ENCODE measurements at regions not wholly inside any gene's neighbourhood (a gene's known extent, or its start where the extent isn't known, plus 50 kb on each side); places are given as distances from the start of the nearest gene placed in this dataset.
"Not testable (repeated sequence)": the region's sequence is repeated elsewhere in the genome, so short reads cannot be mapped to it uniquely, and the experiment has no call there.

DNA sequence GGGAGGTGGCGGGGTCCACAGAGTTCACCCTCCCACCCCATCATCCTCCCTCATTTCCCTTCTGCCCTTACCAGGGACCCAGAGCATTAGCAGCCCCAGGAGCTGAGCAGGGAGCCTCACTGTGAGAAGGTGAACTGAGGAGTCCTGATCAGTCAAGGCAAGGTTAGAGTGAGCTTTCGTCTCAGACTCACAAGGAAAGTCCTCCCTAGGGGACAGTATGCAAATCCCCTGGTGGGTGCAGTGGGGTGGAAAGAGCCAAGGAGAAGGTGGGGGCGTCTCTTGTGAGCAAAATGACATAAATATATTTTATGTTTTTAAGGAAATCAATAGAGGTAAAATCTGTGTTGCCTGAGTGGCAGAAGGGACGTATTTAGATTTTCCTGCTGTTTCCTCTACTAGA, 329.1 kb downstream of the RPIA start:
- not testable (repeated sequence) for H3K36me3 Mint-ChIP-seq; H3K4me3 Mint-ChIP-seq; H3K4me1 Mint-ChIP-seq (ENCODE audit: low read depth); H3K9me3 Mint-ChIP-seq (ENCODE audit: low read depth); H3K27me3 Mint-ChIP-seq; H3K27ac Mint-ChIP-seq

- not testable (repeated sequence) for H3K4me3 Mint-ChIP-seq; H3K27ac Mint-ChIP-seq; H3K27me3 Mint-ChIP-seq; H3K36me3 Mint-ChIP-seq; H3K4me1 Mint-ChIP-seq (ENCODE audit: low read depth); H3K9me3 Mint-ChIP-seq (ENCODE audit: low read depth)
Observed at GRCh38 chr2:89026296-89026695, 334.8 kb downstream of the RPIA start.

- H3K27me3 Mint-ChIP-seq; H3K9me3 Mint-ChIP-seq (ENCODE audit: low read depth); H3K4me1 Mint-ChIP-seq (ENCODE audit: low read depth); H3K27ac Mint-ChIP-seq; H3K4me3 Mint-ChIP-seq; H3K36me3 Mint-ChIP-seq: not testable (repeated sequence)
Observed at GRCh38 chr2:89027115-89027514, 335.6 kb downstream of the RPIA start.

- H3K27ac Mint-ChIP-seq; H3K4me3 Mint-ChIP-seq; H3K4me1 Mint-ChIP-seq (ENCODE audit: low read depth); H3K9me3 Mint-ChIP-seq (ENCODE audit: low read depth); H3K27me3 Mint-ChIP-seq; H3K36me3 Mint-ChIP-seq: not testable (repeated sequence)
Observed at GRCh38 chr2:89027536-89027935, 336.1 kb downstream of the RPIA start.

- not testable (repeated sequence) for H3K9me3 Mint-ChIP-seq (ENCODE audit: low read depth); H3K4me3 Mint-ChIP-seq; H3K27ac Mint-ChIP-seq; H3K4me1 Mint-ChIP-seq (ENCODE audit: low read depth); H3K27me3 Mint-ChIP-seq; H3K36me3 Mint-ChIP-seq
Observed at GRCh38 chr2:89029257-89029656, 337.8 kb downstream of the RPIA start.

DNA sequence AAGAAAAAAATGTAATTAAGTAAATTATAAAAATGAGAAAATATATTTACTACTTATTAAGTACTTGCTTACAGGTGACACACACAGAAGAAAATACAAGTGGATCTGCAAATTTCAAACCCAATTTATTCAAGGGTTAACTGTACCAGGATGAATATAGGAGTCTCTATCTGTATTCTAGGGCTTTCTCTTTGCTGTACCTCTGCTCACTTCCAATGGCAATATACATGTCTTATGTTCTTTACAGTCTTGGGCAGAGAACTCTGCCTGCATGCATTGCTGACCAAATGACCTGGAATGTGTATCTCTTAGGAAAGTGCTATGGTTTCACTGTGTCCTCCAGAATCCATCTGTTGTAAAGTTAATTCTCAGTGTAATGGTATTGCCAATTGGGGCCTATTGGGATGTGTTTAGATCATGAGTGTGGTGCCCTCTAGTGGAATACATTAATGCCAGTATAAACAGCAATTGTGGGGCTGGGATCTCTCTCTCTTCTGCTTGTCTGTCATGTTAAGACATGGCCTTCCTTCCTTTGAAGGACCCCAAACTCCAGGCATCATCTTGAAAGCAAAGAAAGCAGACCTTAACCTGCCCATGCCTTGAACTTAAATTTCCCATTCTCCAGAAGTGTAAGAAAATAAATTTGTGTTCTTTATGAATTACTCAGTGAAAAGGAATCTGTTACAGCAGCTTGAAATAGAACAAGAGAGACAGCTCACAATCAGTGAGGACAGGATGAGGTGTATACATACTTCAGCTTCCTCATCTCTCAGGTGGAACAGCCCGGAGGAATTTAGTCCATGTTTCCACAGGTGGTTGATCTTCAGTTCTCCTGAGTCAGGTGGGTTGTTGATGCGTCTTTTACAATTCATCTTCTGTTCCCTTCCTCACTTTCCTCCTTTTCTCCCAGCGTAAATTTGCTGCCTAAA, 356.9 kb downstream of the RPIA start:
- H3K36me3 Mint-ChIP-seq; H3K27ac Mint-ChIP-seq; H3K4me1 Mint-ChIP-seq (ENCODE audit: low read depth); H3K4me3 Mint-ChIP-seq; H3K27me3 Mint-ChIP-seq; H3K9me3 Mint-ChIP-seq (ENCODE audit: low read depth): not testable (repeated sequence)

DNA sequence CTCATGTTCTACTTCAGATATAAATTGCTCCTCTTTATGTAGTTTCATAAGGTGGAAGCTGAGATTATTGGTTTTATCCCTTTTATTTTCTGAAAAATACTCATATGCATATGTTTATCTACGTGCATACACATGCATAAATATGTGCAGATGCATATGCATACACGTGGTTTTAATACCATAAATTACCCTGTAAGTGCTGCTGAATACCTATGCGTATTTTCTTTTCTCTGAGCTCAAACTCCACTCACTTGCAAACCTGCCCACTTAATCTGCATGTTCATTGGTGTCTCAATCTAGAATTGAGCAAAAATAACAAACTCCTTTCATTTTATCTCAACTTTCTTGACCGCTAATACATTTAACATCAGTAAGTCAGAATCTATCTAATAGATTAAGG, 367.1 kb downstream of the RPIA start:
- H3K36me3 Mint-ChIP-seq; H3K4me1 Mint-ChIP-seq (ENCODE audit: low read depth); H3K27me3 Mint-ChIP-seq; H3K27ac Mint-ChIP-seq; H3K9me3 Mint-ChIP-seq (ENCODE audit: low read depth); H3K4me3 Mint-ChIP-seq: not testable (repeated sequence)

DNA sequence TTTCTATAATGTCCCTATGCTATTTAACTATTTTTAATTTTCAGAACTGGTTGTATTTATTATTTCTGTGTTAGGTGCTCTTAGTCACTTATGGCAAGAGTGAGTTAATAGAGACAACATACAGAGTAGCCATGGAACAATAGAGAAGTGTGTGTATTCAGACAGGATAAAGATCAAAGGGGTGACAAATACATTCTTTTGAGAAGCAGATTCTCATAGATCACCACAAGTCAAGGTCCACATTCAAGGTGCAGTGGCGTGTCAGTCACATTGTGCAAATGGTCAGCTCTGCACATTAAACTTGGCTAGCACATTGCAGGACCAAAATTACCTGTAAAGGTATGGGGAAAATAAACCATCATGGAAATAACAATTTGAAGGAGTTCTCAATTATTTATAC, 369.7 kb downstream of the RPIA start:
- H3K4me1 Mint-ChIP-seq (ENCODE audit: low read depth); H3K9me3 Mint-ChIP-seq (ENCODE audit: low read depth); H3K4me3 Mint-ChIP-seq; H3K27ac Mint-ChIP-seq; H3K27me3 Mint-ChIP-seq; H3K36me3 Mint-ChIP-seq: not testable (repeated sequence)

- H3K27me3 Mint-ChIP-seq; H3K36me3 Mint-ChIP-seq; H3K9me3 Mint-ChIP-seq (ENCODE audit: low read depth); H3K27ac Mint-ChIP-seq; H3K4me3 Mint-ChIP-seq; H3K4me1 Mint-ChIP-seq (ENCODE audit: low read depth): not testable (repeated sequence)
Observed at GRCh38 chr2:89076771-89077170, 385.3 kb downstream of the RPIA start.

DNA sequence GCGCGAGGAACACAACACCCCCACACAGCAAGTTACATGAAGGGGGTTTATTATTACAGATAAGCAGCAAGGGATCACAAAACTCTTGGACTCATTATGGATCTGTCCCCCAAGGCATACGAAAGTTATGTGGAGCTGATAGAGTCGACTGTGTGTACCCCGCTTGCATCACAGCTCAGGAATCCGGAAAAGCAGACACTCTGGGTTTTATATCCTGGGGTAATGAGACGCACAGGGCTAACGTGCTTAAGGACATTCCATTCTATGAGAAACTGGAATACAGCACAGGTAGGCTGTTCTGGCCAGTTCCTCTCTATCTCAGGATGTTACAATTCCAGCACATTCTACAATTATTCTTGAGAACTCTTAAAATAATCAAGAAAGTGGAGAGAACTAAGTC, 401.4 kb downstream of the RPIA start:
- H3K4me1 Mint-ChIP-seq (ENCODE audit: low read depth); H3K27me3 Mint-ChIP-seq; H3K36me3 Mint-ChIP-seq; H3K9me3 Mint-ChIP-seq (ENCODE audit: low read depth); H3K27ac Mint-ChIP-seq; H3K4me3 Mint-ChIP-seq: not testable (repeated sequence)

DNA sequence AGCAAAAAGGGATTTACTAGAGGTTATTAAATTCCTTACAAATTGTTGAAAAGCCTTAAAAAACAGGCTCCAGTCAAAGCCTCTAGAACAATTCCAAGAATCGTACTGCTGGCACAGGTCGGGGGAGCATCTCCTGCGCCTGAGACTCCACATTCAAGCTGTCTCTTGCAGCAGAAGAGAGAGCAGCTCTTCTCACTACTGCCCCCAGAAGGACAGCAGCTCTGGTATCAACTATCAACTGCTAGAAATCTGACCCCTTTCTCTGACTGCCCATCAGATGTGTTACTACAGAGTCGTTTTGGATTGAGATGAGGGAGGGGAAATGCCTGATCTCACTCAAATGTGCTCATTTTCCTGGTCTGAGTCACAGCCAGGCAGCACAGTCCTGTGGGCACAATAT, 403.6 kb downstream of the RPIA start:
- H3K27me3 Mint-ChIP-seq; H3K9me3 Mint-ChIP-seq (ENCODE audit: low read depth); H3K4me3 Mint-ChIP-seq; H3K27ac Mint-ChIP-seq; H3K4me1 Mint-ChIP-seq (ENCODE audit: low read depth); H3K36me3 Mint-ChIP-seq: not testable (repeated sequence)

DNA sequence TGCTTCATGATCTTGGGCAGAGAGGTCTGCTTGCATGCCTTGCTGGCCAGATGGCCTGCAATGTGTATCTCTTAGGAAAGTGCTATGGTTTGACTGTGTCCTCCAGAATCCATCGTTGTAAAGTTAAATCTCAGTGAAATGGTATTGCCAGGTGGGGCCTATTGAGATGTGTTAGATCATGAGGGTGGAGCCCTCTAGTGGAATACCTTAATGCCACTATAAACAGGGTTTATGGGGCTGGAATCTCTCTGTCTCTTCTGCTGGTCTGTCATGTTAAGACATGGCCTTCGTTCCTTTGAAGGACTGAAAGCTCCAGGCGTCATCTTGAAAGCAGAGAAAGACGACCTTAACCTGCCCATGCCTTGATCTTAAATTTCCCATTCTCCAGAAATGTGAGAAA, 411.1 kb downstream of the RPIA start:
- H3K27ac Mint-ChIP-seq; H3K36me3 Mint-ChIP-seq; H3K27me3 Mint-ChIP-seq; H3K4me1 Mint-ChIP-seq (ENCODE audit: low read depth); H3K9me3 Mint-ChIP-seq (ENCODE audit: low read depth); H3K4me3 Mint-ChIP-seq: not testable (repeated sequence)

DNA sequence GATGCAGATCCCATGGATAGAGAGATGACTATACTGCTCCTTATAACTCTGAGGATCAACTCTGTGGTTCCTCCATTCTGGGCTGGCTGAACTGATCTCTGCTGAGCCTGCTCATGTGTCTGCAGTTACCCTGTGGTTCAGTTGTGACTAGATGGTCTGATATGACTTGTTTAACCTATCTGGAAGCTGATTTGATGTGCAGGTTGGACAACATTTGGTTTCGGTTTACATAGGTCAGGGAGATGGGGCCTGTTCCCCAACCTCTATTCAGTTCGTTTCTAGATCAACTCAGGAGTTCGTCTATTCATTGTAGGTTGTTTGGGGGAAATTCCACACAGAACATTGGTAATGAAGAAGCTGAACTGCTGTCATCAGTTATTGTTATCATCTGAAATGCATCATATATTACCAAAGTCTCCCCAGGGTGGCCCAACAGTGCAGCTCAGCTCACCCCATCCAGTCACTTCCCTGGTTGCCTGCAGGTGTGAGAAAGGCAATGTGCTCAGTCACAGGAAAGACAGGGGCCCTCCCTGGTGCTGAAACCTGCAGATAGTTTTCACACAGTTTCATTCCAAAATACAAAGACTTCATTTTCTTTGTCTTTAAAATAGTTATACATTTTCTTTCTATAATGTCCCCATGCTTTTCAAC, 415.0 kb downstream of the RPIA start:
- not testable (repeated sequence) for H3K27ac Mint-ChIP-seq; H3K36me3 Mint-ChIP-seq; H3K9me3 Mint-ChIP-seq (ENCODE audit: low read depth); H3K4me1 Mint-ChIP-seq (ENCODE audit: low read depth); H3K27me3 Mint-ChIP-seq; H3K4me3 Mint-ChIP-seq

GRCh38 chr2:89112434-89112833, 421.0 kb downstream of the RPIA start:
- not testable (repeated sequence) for H3K4me1 Mint-ChIP-seq (ENCODE audit: low read depth); H3K9me3 Mint-ChIP-seq (ENCODE audit: low read depth); H3K4me3 Mint-ChIP-seq; H3K36me3 Mint-ChIP-seq; H3K27ac Mint-ChIP-seq; H3K27me3 Mint-ChIP-seq

- not testable (repeated sequence) for H3K4me1 Mint-ChIP-seq (ENCODE audit: low read depth); H3K36me3 Mint-ChIP-seq; H3K4me3 Mint-ChIP-seq; H3K27me3 Mint-ChIP-seq; H3K9me3 Mint-ChIP-seq (ENCODE audit: low read depth); H3K27ac Mint-ChIP-seq
Observed at GRCh38 chr2:89113286-89113685, 421.8 kb downstream of the RPIA start.

DNA sequence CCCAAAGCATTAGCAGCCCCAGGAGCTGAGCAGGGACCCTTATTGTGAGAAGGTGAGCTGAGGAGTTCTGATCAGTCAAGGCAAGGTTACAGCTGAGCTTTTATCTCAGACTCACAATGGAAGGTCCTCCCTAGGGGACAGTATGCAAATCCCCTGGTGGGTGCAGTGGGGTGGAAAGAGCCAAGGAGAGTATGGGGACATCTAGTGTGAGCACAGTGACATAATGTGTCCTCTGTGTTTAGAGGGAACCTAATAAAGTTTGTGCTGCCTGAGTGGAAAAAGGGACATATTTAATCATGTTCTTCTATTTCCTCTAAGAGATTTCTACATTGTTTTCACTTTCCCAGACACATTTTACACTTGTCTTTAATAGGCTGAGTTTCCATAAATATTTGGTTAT, 438.0 kb downstream of the RPIA start:
- H3K27ac Mint-ChIP-seq; H3K4me3 Mint-ChIP-seq; H3K4me1 Mint-ChIP-seq (ENCODE audit: low read depth); H3K9me3 Mint-ChIP-seq (ENCODE audit: low read depth); H3K27me3 Mint-ChIP-seq; H3K36me3 Mint-ChIP-seq: not testable (repeated sequence)

Data from activated naive CD8-positive, alpha-beta T cell (primary cell).